ENCODE measurements at regions not wholly inside any gene's neighbourhood (a gene's known extent, or its start where the extent isn't known, plus 50 kb on each side); places are given as distances from the start of the nearest gene placed in this dataset.

DNA sequence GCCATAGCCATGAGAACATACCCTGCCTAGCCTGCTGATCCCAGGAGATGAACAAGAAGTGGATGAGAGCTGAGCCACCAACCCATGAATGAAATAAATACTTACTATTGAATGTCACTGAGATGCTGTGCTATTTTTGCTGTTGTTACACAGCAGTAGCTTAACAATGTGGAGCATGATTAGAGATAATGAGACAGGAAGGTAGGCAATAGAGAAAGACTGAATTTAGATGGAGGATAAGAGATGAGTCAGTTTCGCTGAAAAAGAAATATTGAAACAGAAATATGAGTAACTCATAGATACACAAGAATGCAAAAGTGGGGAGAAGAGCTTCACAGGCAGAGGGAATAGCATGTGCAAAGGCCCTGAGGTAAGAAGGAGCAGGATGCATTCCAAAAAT lies 94.9 kb upstream of the TOP1 start:
- DNase-seq (ENCODE audit: low read depth), result no peak
- TF ChIP-seq, protein P1, sequence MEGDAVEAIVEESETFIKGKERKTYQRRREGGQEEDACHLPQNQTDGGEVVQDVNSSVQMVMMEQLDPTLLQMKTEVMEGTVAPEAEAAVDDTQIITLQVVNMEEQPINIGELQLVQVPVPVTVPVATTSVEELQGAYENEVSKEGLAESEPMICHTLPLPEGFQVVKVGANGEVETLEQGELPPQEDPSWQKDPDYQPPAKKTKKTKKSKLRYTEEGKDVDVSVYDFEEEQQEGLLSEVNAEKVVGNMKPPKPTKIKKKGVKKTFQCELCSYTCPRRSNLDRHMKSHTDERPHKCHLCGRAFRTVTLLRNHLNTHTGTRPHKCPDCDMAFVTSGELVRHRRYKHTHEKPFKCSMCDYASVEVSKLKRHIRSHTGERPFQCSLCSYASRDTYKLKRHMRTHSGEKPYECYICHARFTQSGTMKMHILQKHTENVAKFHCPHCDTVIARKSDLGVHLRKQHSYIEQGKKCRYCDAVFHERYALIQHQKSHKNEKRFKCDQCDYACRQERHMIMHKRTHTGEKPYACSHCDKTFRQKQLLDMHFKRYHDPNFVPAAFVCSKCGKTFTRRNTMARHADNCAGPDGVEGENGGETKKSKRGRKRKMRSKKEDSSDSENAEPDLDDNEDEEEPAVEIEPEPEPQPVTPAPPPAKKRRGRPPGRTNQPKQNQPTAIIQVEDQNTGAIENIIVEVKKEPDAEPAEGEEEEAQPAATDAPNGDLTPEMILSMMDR (conservative IDR thresholded peaks at IDR 0.05; ENCODE audit: low read depth, low read length), result no peak
- H3K4me3 ChIP-seq (ENCODE audit: low read depth, low read length), result no peak overlapping the region

DNA sequence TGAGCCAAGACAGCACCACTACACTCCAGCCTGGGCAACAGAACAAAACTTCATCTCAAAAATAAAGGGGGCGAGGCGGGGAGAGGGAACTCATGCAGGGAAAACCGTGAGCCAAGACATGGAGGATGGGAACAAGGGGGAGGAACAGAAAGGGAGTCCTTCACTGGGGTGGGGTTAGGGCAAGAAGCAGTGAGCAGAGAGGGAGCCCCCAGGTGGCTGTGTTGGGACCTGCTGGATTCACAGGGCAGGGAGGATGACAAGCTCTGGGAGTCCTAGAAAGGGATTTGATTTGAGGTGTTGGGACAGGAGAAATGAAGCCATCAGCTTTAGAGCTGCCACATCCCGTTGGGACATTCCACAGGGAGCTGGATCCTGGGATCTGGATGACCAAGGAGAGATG lies 90.6 kb upstream of the TOP1 start:
- no peak overlapping the region for H3K4me3 ChIP-seq (ENCODE audit: low read depth, low read length)
- DNase-seq (ENCODE audit: low read depth), result no peak
- TF ChIP-seq, protein P1 (conservative IDR thresholded peaks at IDR 0.05; ENCODE audit: low read depth, low read length), result no peak

DNA sequence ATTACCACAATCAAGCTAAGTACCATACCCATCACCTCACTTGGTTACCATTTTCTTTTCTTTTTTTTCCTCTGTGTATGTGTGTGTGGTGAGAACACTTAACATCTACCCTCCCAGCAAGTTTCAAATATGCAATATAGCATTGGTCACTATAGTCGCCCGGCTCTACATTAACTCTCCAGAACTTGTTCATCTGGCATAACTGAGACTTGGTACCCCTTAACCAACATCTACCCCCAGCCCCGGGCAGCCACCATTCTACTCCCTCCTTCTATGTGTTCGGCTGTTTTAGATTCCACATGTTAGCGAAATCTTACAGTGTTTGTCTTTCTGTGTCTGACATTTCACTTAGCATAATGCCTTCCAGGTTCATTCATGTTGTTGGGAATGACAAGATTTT lies 89.0 kb upstream of the TOP1 start:
- no peak overlapping the region for H3K4me3 ChIP-seq (ENCODE audit: low read depth, low read length)
- no peak for DNase-seq (ENCODE audit: low read depth)
- TF ChIP-seq, protein P1 (conservative IDR thresholded peaks at IDR 0.05; ENCODE audit: low read depth, low read length), result no peak

DNA sequence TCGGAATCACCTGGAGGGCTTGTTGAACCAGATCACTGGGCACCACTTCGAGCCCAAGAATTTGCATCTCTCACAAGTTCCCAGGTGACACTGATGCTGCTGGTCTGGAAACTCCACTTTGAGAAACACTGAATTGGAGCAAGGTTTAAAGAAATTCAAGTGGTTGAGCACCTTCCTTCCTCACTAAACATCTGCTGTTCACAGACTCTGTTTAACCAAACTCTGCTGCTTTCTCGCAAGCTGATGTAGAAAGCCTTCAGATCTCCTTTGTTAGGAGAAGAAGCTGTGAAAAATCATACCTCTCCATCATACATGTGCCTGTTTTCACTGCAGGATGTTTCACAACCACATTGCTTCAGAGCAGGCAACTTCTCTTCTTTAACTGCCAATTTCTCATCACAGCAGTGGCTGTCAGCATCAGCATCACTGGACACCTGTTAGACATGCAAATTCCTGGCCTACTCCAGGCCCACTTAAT lies 87.5 kb upstream of the TOP1 start:
- no peak for DNase-seq (ENCODE audit: low read depth)
- TF ChIP-seq, protein P1 (conservative IDR thresholded peaks at IDR 0.05; ENCODE audit: low read depth, low read length), result no peak

DNA sequence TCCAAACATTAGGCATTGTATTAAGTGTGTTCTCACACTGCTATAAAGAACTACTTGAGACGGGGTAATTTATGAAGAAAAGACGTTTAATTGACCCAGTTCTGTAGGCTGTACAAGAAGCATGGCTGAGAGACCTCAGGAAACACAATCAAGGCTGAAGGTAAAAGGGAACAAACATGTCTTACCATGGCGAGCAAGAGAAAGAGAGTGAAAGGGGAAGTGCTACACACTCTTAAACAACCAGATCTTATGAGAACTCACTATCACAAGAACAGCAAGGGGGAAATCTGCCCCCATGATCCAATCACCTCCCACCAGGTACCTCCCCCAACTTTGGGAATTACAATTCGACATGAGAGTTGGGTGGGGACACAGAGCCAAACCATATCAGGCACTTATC lies 86.6 kb upstream of the TOP1 start:
- no peak for DNase-seq (ENCODE audit: low read depth)
- TF ChIP-seq, protein P1 (conservative IDR thresholded peaks at IDR 0.05; ENCODE audit: low read depth, low read length), result no peak
- H3K4me3 ChIP-seq (ENCODE audit: low read depth, low read length), result no peak overlapping the region

More for the DNA sequence above, 87.5 kb upstream of the TOP1 start:
- H3K4me3 ChIP-seq (ENCODE audit: low read depth, low read length), result no peak overlapping the region

DNA sequence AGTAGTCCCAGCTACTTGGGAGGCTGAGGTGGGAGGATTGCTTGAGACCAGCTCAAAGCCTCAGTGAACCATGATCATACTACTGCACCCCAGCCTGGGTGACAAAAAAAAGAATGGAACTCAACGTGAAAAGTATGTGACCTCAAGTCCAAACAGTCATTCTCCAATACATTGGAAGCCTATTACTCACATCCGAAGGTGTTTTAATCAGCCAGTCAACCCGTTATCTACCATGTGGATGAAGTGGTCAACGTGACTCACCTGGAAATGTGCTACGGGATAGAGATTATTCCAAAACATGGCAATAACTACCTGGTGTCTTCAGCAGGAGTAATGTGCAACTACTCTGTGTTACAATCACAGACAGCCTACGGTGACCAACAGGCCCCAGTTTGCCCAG lies 85.8 kb upstream of the TOP1 start:
- no peak overlapping the region for H3K4me3 ChIP-seq (ENCODE audit: low read depth, low read length)
- DNase-seq (ENCODE audit: low read depth), result no peak
- TF ChIP-seq, protein P1 (conservative IDR thresholded peaks at IDR 0.05; ENCODE audit: low read depth, low read length), result no peak

DNA sequence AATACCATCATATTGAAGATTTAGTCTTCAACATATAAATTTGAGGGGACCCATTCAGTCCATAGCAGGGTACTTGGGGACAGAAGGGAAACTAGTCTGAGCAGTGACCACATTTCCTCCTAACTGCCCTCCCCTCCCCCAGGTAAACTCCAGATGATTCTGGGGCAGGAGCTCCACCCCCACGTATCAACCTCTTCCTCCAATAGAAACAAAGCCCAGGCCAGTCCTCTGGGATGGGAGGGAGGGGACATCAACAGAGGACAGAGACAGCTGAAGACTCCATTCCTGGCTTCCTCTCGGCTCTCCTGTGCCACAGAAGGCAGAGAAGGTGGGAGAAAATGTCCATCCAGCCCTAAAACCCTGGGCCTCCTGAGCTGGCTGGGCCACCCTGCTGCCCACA lies 85.0 kb upstream of the TOP1 start:
- TF ChIP-seq, protein P1 (conservative IDR thresholded peaks at IDR 0.05; ENCODE audit: low read depth, low read length), result no peak
- no peak for DNase-seq (ENCODE audit: low read depth)
- no peak overlapping the region for H3K4me3 ChIP-seq (ENCODE audit: low read depth, low read length)

All from epithelial cell of proximal tubule (primary cell).